ENCODE measurements at regions not wholly inside any gene's neighbourhood (a gene's known extent, or its start where the extent isn't known, plus 50 kb on each side); places are given as distances from the start of the nearest gene placed in this dataset.

GRCh38 chr7:118350260-118350659, 125.8 kb downstream of the ANKRD7 start:
- Mint-ChIP-seq H3K27ac (no peak overlapping the region), H3K27me3 (no peaks in the 10 kb centered on the region), H3K9me3 (no peaks in the 10 kb centered on the region), H3K4me3 (no peak overlapping the region), H3K4me1 (ENCODE audit: unreplicated experiment) (no peaks in the 10 kb centered on the region), H3K36me3 (no peaks in the 10 kb centered on the region)
- TF ChIP-seq CTCF (conservative IDR thresholded peaks at IDR 0.05): no peak
- DNase-seq (ENCODE audit: extremely low spot score, unreplicated experiment): no peak

- Mint-ChIP-seq H3K27ac (no peak overlapping the region), H3K27me3 (no peaks in the 10 kb centered on the region), H3K36me3 (no peaks in the 10 kb centered on the region), H3K9me3 (no peaks in the 10 kb centered on the region), H3K4me3 (no peak overlapping the region), H3K4me1 (ENCODE audit: unreplicated experiment) (no peaks in the 10 kb centered on the region)
- peak; percentile 73 for TF ChIP-seq CTCF (conservative IDR thresholded peaks at IDR 0.05)
- no peak for DNase-seq (ENCODE audit: extremely low spot score, unreplicated experiment)
Measured at GRCh38 chr7:118352867-118353453, 128.5 kb downstream of the ANKRD7 start.

- DNase-seq (ENCODE audit: extremely low spot score, unreplicated experiment): no peak
- Mint-ChIP-seq H3K4me1 (ENCODE audit: unreplicated experiment) (no peaks in the 10 kb centered on the region), H3K4me3 (no peak overlapping the region), H3K27me3 (no peaks in the 10 kb centered on the region), H3K27ac (no peak overlapping the region), H3K9me3 (no peaks in the 10 kb centered on the region), H3K36me3 (no peaks in the 10 kb centered on the region)
- no peak for TF ChIP-seq CTCF (conservative IDR thresholded peaks at IDR 0.05)
Measured at GRCh38 chr7:118366363-118366762, 141.9 kb downstream of the ANKRD7 start.

- Mint-ChIP-seq H3K9me3 (no peaks in the 10 kb centered on the region), H3K4me1 (ENCODE audit: unreplicated experiment) (no peaks in the 10 kb centered on the region), H3K27ac (no peak overlapping the region), H3K27me3 (no peaks in the 10 kb centered on the region), H3K36me3 (no peaks in the 10 kb centered on the region), H3K4me3 (no peak overlapping the region)
- TF ChIP-seq CTCF (conservative IDR thresholded peaks at IDR 0.05): no peak
- DNase-seq (ENCODE audit: extremely low spot score, unreplicated experiment): no peak
Measured at GRCh38 chr7:118368958-118369357, 144.5 kb downstream of the ANKRD7 start.

- Mint-ChIP-seq H3K27ac (no peak overlapping the region), H3K4me3 (no peak overlapping the region), H3K4me1 (ENCODE audit: unreplicated experiment) (no peaks in the 10 kb centered on the region), H3K27me3 (no peaks in the 10 kb centered on the region), H3K36me3 (no peaks in the 10 kb centered on the region), H3K9me3 (no peaks in the 10 kb centered on the region)
- DNase-seq (ENCODE audit: extremely low spot score, unreplicated experiment): no peak
- TF ChIP-seq CTCF (conservative IDR thresholded peaks at IDR 0.05): no peak
Measured at GRCh38 chr7:118369987-118370386, 145.5 kb downstream of the ANKRD7 start.

GRCh38 chr7:118372530-118372929, 148.0 kb downstream of the ANKRD7 start:
- Mint-ChIP-seq H3K4me1 (ENCODE audit: unreplicated experiment) (no peaks in the 10 kb centered on the region), H3K36me3 (no peaks in the 10 kb centered on the region), H3K9me3 (no peaks in the 10 kb centered on the region), H3K4me3 (no peak overlapping the region), H3K27ac (no peak overlapping the region), H3K27me3 (no peaks in the 10 kb centered on the region)
- DNase-seq (ENCODE audit: extremely low spot score, unreplicated experiment): no peak
- no peak for TF ChIP-seq CTCF (conservative IDR thresholded peaks at IDR 0.05)
